Parathyroid adenoma (tissue), 2 donors: ENCODE measurements at regions not wholly inside any gene's neighbourhood (a gene's known extent, or its start where the extent isn't known, plus 50 kb on each side); places are given as distances from the start of the nearest gene placed in this dataset.

Experiments
- H2AFZ ChIP-seq: fragments of 300-600 bp; sonication (generic); one replicate; pipeline ENCODE4 v1.7.0; 2017; ENCODE audit warnings: antibody characterized with exemption, mild to moderate bottlenecking
- H3K27ac ChIP-seq: fragments of 300-600 bp; sonication (generic); one replicate; pipeline ENCODE4 v1.7.0; 2017
- H3K27me3 ChIP-seq: fragments of 300-600 bp; sonication (generic); one replicate; pipeline ENCODE4 v1.7.0; 2017; ENCODE audit warnings: low read length; ENCODE audit not compliant: control insufficient read depth, insufficient read depth
- H3K36me3 ChIP-seq: fragments of 300-600 bp; sonication (generic); one replicate; pipeline ENCODE4 v1.7.0; 2017; ENCODE audit warnings: low read length; ENCODE audit not compliant: control insufficient read depth, insufficient read depth
- H3K4me1 ChIP-seq: fragments of 300-600 bp; sonication (generic); one replicate; pipeline ENCODE4 v1.7.0; 2017; ENCODE audit warnings: control low read depth
- H3K4me2 ChIP-seq: fragments of 300-600 bp; sonication (generic); one replicate; pipeline ENCODE4 v1.7.0; 2017; ENCODE audit warnings: low read length
- H3K4me3 ChIP-seq: fragments of 300-600 bp; sonication (generic); one replicate; pipeline ENCODE4 v1.7.0; 2017; ENCODE audit warnings: low read depth, low read length
- H3K79me2 ChIP-seq: fragments of 300-600 bp; sonication (generic); one replicate; pipeline ENCODE4 v1.7.0; 2017; ENCODE audit warnings: control low read depth
- H3K9ac ChIP-seq: fragments of 300-600 bp; sonication (generic); one replicate; pipeline ENCODE4 v1.7.0; 2017; ENCODE audit warnings: mild to moderate bottlenecking
- H3K9me3 ChIP-seq: fragments of 300-600 bp; sonication (generic); one replicate; pipeline ENCODE4 v1.7.0; 2017; ENCODE audit warnings: low read length; ENCODE audit not compliant: control insufficient read depth
- CTCF ChIP-seq: fragments of 300-600 bp; sonication (generic); IDR thresholded peaks from one replicate; pipeline ENCODE4 v1.7.0; 2017; ENCODE audit warnings: antibody characterized with exemption, mild to moderate bottlenecking
- donor health status: primary hyperparathyroidism.

GRCh38 chr16:62383941-62384340 lies 347.7 kb upstream of the CDH8 start:
- Histone ChIP-seq H3K79me2 (no peaks in the 10 kb centered on the region), H2AFZ (no peak overlapping the region), H3K4me2 (no peak overlapping the region), H3K36me3 (no peaks in the 10 kb centered on the region), H3K4me3 (no peak overlapping the region), H3K27me3 (no peaks in the 10 kb centered on the region), H3K27ac (no peak overlapping the region), H3K4me1 (no peaks in the 10 kb centered on the region), H3K9me3 (no peaks in the 10 kb centered on the region), H3K9ac (no peak overlapping the region)
- TF ChIP-seq CTCF: no peak

- no peak for TF ChIP-seq CTCF
- H3K4me3 ChIP-seq: no peak overlapping the region
- no peak overlapping the region for H3K4me2 ChIP-seq
- no peak overlapping the region for H3K27ac ChIP-seq
- no peak overlapping the region for H3K9ac ChIP-seq
- H2AFZ ChIP-seq: no peak overlapping the region
- H3K36me3 ChIP-seq: no peaks in the 10 kb centered on the region
- no peaks in the 10 kb centered on the region for H3K4me1 ChIP-seq
- H3K9me3 ChIP-seq: no peaks in the 10 kb centered on the region
- no peaks in the 10 kb centered on the region for H3K79me2 ChIP-seq
- H3K27me3 ChIP-seq: no peaks in the 10 kb centered on the region
These were observed 334.2 kb upstream of the CDH8 start for GRCh38 chr16:62370445-62370844.

- H3K27me3 ChIP-seq: no peaks in the 10 kb centered on the region
- no peaks in the 10 kb centered on the region for H3K9me3 ChIP-seq
- H3K79me2 ChIP-seq: no peaks in the 10 kb centered on the region
- H3K9ac ChIP-seq: no peak overlapping the region
- no peaks in the 10 kb centered on the region for H3K4me1 ChIP-seq
- TF ChIP-seq CTCF: no peak
- H2AFZ ChIP-seq: no peak overlapping the region
- H3K4me2 ChIP-seq: no peak overlapping the region
- no peaks in the 10 kb centered on the region for H3K36me3 ChIP-seq
- no peak overlapping the region for H3K27ac ChIP-seq
- H3K4me3 ChIP-seq: no peak overlapping the region
These were observed 327.3 kb upstream of the CDH8 start for GRCh38 chr16:62363501-62363900.

- Histone ChIP-seq H3K9ac (no peak overlapping the region), H3K4me2 (no peak overlapping the region), H3K4me3 (no peak overlapping the region), H3K27me3 (no peaks in the 10 kb centered on the region), H3K79me2 (no peaks in the 10 kb centered on the region), H3K27ac (no peak overlapping the region), H3K9me3 (no peaks in the 10 kb centered on the region), H2AFZ (no peak overlapping the region), H3K4me1 (no peaks in the 10 kb centered on the region), H3K36me3 (no peaks in the 10 kb centered on the region)
- no peak for TF ChIP-seq CTCF
These were observed 317.1 kb upstream of the CDH8 start for GRCh38 chr16:62353355-62353754.

GRCh38 chr16:62342216-62342615 lies 306.0 kb upstream of the CDH8 start:
- TF ChIP-seq CTCF: no peak
- no peak overlapping the region for H3K9ac ChIP-seq
- no peak overlapping the region for H3K27ac ChIP-seq
- H3K79me2 ChIP-seq: no peaks in the 10 kb centered on the region
- H3K36me3 ChIP-seq: no peaks in the 10 kb centered on the region
- H3K4me2 ChIP-seq: no peak overlapping the region
- no peak overlapping the region for H2AFZ ChIP-seq
- H3K4me3 ChIP-seq: no peak overlapping the region
- H3K4me1 ChIP-seq: no peaks in the 10 kb centered on the region
- H3K27me3 ChIP-seq: no peaks in the 10 kb centered on the region
- no peaks in the 10 kb centered on the region for H3K9me3 ChIP-seq
